HG03469 (cell line): ENCODE measurements at regions not wholly inside any gene's neighbourhood (a gene's known extent, or its start where the extent isn't known, plus 50 kb on each side); places are given as distances from the start of the nearest gene placed in this dataset.

ENCODE experiments used
- ATAC-seq: cut with Tn5 transposase; IDR thresholded peaks from one replicate; pipeline ENCODE4 v1.9.1; 2021; ENCODE audit warnings: mild to moderate bottlenecking, moderate library complexity, moderate number of reproducible peaks; ENCODE audit not compliant: unreplicated experiment

DNA sequence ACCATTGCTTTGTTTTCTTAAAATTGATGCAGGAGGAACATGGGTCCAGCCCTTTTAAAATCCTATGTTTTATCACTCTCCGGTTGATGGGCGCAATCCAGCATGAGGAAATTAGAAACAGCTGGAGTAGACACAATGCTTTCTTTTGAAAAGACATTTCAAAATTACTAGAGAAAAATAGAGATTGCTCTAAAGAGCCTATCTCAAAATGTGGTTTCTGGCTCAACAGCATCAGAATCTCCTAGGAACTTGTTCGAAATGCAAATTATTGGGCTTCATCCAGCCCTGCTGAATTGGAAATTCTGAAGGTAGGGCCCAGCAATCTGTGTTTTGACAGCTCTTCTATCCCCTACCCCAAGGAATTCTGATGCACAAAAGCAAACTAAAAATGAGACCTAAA is 190.8 kb upstream of the BMP2 start:
- no peak for ATAC-seq

- ATAC-seq: no peak
These were observed 191.5 kb upstream of the BMP2 start for GRCh38 chr20:6575912-6576401.

GRCh38 chr20:6566821-6567220 is 200.7 kb upstream of the BMP2 start:
- ATAC-seq: no peak

GRCh38 chr20:6562111-6562510 is 205.4 kb upstream of the BMP2 start:
- ATAC-seq: no peak

DNA sequence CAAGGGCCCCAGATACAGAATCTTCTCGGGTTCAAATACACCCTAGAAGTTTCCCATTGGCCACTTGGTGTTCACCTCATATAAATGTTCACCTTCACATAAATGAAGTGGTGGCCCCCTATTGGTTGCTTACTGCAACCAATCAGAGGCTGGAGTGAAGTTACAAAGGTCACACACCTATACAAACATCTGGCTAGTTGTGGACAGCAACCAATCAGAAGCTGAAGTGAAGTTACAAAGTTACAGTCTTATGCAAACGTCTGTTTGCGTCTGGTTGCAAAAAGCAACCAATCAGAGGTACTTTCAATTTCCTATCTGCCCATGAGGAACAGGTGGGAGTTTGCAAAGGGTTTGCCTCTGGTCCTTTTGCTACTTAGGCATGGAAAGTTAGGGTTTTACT is 206.5 kb upstream of the BMP2 start:
- ATAC-seq: no peak

GRCh38 chr20:6559791-6560190 is 207.7 kb upstream of the BMP2 start:
- no peak for ATAC-seq

- no peak for ATAC-seq
These were observed 209.1 kb upstream of the BMP2 start for GRCh38 chr20:6558341-6558740.

GRCh38 chr20:6533761-6534479 is 233.6 kb upstream of the BMP2 start:
- no peak for ATAC-seq

GRCh38 chr20:6533351-6533750 is 234.1 kb upstream of the BMP2 start:
- no peak for ATAC-seq

GRCh38 chr20:6530779-6531315 is 236.6 kb upstream of the BMP2 start:
- ATAC-seq: no peak

DNA sequence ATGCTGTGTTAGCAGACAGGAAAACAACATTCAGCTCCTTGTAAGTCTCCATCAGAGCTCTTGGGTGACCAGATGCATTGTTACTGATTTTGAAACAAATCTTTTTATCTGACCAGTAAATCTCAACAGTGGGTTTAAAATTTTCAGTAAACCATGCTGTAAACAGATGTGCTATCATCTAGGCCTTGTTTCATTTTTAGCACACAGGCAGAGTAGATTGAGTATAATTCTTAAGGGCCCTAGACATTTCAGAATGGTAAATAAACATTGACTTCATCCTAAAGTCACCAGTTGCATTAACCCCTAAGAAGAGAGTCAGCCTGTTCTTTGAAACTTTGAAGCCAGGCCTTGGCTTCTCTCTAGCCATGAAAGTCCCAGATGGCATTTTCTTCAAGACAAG is 237.2 kb upstream of the BMP2 start:
- no peak for ATAC-seq

GRCh38 chr20:6525447-6526303 is 241.8 kb upstream of the BMP2 start:
- ATAC-seq: no peak

DNA sequence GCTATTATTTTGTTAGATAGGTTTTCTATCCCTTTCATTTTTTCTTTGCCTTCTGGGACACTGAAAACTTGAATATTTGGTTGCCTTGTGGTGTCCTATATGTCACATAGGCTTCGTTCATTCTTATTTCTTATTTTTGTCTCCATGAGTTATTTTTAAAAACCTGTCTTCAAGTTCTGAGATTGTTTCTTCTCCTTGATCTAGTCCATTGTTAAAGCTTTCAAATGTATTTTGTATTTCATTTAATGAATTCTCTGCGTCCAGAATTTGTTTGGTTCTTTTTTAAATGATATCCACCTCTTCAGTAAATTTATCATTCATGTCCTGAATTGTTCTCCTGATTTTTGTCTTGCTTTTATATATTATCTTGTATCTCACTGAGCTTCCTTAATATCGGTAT is 243.2 kb upstream of the BMP2 start:
- ATAC-seq: no peak

DNA sequence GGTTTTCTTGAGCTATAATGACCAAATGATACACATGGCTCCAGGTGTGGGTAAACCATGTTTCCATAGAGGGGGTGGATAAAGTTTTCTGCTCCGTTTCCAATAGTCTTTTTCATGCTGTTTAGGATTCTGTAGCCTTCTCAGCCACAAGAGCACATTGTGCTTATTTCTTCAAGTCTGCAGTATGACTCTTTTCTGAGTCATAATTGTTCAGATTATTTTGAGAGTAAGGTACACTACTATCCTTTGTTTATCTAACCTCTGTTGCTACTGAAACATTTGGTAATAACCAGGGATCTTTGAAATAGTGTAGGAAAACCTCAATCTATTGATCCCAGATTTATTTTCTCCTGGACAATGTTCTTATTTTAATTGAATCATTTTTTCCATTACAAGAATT is 247.9 kb upstream of the BMP2 start:
- ATAC-seq: no peak

GRCh38 chr20:6515261-6515660 is 252.2 kb upstream of the BMP2 start:
- ATAC-seq: no peak

- ATAC-seq: no peak
These were observed 253.9 kb upstream of the BMP2 start for GRCh38 chr20:6513599-6513998.

DNA sequence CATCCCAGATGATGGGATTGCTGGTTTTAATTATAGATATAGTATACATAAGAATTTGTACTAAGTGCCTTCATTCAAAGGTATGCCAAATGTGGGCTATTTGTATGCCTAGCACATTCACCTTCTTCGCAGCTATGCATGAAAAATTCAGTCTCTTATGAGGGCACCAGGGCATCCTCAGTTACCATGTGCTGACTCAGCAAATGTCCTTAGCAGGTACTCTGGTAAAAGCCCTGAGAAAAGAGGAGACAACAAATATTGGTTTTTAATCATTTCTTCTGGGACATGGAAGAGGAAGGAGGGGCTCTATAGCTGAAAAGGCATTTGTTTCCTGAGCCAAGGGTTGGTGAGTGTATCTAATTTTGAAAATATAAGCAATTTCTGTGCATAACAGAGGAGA is 258.1 kb upstream of the BMP2 start:
- ATAC-seq: no peak

DNA sequence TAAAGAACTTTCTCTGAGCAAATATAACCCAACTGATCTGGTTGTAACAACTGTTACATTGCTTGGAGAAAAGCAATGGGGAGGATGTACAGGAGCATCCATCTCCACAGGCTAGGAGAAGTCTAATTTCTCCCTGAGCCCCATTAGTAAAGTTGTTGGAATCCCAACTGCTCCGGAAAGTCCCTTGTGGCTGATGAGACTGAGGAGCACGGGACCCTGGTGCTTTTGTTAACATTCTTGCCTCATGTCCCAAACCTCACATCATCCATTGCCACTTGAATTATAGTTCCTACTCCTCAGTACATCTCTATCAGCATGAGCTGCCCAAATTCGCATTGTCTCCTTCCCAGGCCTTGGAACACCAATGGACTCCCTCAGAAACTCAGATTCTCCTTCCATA is 260.6 kb upstream of the BMP2 start:
- no peak for ATAC-seq

DNA sequence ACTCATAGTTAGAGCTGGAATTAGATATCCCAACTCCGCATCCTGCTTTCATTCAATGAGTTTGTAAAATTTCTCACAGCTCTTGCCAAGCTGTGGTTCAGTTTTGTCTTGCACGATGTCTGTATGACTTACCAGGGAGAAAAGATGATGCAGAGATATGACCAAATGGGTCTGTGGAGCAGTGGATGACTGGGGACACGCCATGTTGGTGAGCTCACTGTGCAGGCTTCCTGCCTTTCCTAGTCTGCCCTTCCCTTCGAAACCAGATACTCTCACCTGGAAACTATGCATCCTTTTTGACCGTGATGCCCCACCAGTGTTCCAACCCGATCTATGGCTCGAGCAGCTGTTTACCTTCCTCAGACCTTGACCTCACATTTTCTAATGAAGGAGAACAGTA is 262.7 kb upstream of the BMP2 start:
- ATAC-seq: no peak

DNA sequence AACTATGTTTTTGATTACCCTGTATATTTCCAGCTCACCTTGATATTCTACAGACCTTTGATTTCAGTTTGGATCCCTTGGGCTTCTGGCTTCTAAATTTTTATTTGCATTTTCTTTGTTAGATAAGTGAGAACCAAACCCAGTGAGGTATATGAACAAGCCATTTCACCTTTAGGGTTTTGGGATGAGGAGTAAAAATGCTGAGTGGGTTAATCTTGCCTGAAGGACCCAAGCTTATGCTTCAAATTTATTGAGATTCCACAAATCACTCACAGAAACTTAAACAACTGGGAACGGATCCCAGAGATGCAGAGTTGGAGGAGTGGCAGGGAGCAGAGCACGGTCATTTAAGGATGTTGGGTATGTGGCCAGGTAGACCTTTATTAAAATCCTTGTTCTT is 263.3 kb upstream of the BMP2 start:
- no peak for ATAC-seq

GRCh38 chr20:6502999-6503398 is 264.5 kb upstream of the BMP2 start:
- ATAC-seq: no peak

GRCh38 chr20:6502219-6502618 is 265.3 kb upstream of the BMP2 start:
- no peak for ATAC-seq
